LNCaP clone FGC (cell line): ENCODE measurements at regions not wholly inside any gene's neighbourhood (a gene's known extent, or its start where the extent isn't known, plus 50 kb on each side); places are given as distances from the start of the nearest gene placed in this dataset.

Source experiments
- DNase-seq: peaks from one replicate; pipeline ENCODE4 v3.0.0-alpha.2; 2011; ENCODE audit warnings: low read depth
- H3K4me3 ChIP-seq: 2 replicates; pipeline ENCODE4 v1.5.1; 2011; ENCODE audit warnings: mild to moderate bottlenecking, low read depth, low read length, control low read depth
- CTCF ChIP-seq: IDR thresholded peaks from 2 replicates; pipeline ENCODE4 v1.5.1; 2012; ENCODE audit warnings: mild to moderate bottlenecking; ENCODE audit not compliant: control insufficient read depth, insufficient read depth; ENCODE audit errors: extremely low read depth

DNA sequence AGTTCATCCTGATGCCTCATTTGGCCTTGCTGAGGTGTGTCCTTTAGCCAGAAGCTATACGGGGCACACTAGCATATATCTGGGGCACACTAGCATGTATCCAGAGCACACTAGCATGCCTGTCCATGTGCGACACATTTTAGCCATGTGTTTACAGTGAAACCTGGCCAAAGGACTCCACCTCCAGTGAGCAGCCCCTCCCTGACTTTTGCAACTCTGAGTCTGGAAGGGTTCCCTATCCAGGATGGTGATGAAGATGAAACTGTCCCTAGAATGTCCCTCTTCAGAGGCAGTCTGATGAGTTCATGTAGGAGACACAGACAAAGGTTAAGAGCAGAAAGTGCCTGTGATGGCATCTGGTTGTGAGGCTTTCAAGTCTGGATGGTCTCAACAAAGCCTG is 61.4 kb upstream of the LGALSL start:
- TF ChIP-seq CTCF: no peak
- no peak overlapping the region for H3K4me3 ChIP-seq
- DNase-seq: no peak

GRCh38 chr2:64393383-64394010 is 60.5 kb upstream of the LGALSL start:
- H3K4me3 ChIP-seq: no peak overlapping the region
- no peak for TF ChIP-seq CTCF
- DNase-seq: no peak

DNA sequence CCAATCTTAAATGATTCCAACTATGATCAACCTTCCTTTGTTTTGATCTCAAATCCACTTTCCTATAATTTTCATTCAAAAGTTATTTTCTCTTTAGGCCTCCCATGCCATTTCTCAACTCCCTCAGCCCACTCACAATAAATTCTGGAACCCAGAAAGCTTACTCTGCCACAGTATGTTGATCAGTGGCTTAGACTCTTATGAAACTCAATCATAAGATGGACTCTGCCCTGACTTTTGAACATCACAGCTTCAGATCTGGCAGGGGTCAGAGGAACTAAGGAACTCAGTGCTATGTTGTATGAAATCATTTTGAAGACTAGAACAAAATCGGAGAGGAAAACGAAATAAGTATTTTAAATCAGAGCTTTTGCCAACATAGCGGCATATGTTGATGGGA is 59.8 kb upstream of the LGALSL start:
- DNase-seq: no peak
- TF ChIP-seq CTCF: no peak
- H3K4me3 ChIP-seq: no peak overlapping the region

GRCh38 chr2:64396001-64396400 is 58.0 kb upstream of the LGALSL start:
- TF ChIP-seq CTCF: no peak
- no peak overlapping the region for H3K4me3 ChIP-seq
- no peak for DNase-seq

- H3K4me3 ChIP-seq: no peak overlapping the region
- TF ChIP-seq CTCF: no peak
These were observed 57.4 kb upstream of the LGALSL start for GRCh38 chr2:64396551-64396950.

GRCh38 chr2:64398516-64399129 is 55.3 kb upstream of the LGALSL start:
- TF ChIP-seq CTCF: no peak
- no peak for DNase-seq

More at GRCh38 chr2:64396551-64396950, 57.4 kb upstream of the LGALSL start:
- no peak for DNase-seq

GRCh38 chr2:64399521-64399920 is 54.4 kb upstream of the LGALSL start:
- H3K4me3 ChIP-seq: no peak overlapping the region
- DNase-seq: no peak
- no peak for TF ChIP-seq CTCF

More at GRCh38 chr2:64398516-64399129, 55.3 kb upstream of the LGALSL start:
- H3K4me3 ChIP-seq: no peak overlapping the region
